Neural cell (in vitro differentiated cells): ENCODE measurements at regions not wholly inside any gene's neighbourhood (a gene's known extent, or its start where the extent isn't known, plus 50 kb on each side); places are given as distances from the start of the nearest gene placed in this dataset.

ENCODE experiments used
- H2AFZ ChIP-seq: fragments of 200-600, 300-800 bp; sonication (generic), shearing (Covaris generic); 2 replicates; pipeline ENCODE4 v1.6.0; 2014; ENCODE audit warnings: low read depth, mild to moderate bottlenecking, antibody characterized with exemption, low read length, moderate library complexity
- H3F3A ChIP-seq: fragments of 200-600 bp; shearing (Covaris generic); 2 replicates; pipeline ENCODE4 v1.6.1; 2016; ENCODE audit warnings: mild to moderate bottlenecking, moderate library complexity, mixed read lengths, antibody characterized with exemption, low read length; ENCODE audit not compliant: insufficient read depth, poor library complexity, severe bottlenecking
- H3K27ac ChIP-seq: fragments of 200-600, 300-800 bp; sonication (generic), shearing (Covaris generic); 2 replicates; pipeline ENCODE4 v1.5.1; 2014; ENCODE audit warnings: mild to moderate bottlenecking, low read length, moderate library complexity
- H3K27me3 ChIP-seq: fragments of 300-800, 200-600 bp; sonication (generic), shearing (Covaris generic); 2 replicates; pipeline ENCODE4 v1.6.0; 2014; ENCODE audit warnings: mild to moderate bottlenecking, low read depth, low read length, moderate library complexity; ENCODE audit not compliant: insufficient read depth
- H3K36me3 ChIP-seq: fragments of 300-800, 200-600 bp; sonication (generic), shearing (Covaris generic); 2 replicates; pipeline ENCODE4 v1.5.1; 2014; ENCODE audit warnings: mild to moderate bottlenecking, antibody characterized with exemption, low read length, moderate library complexity; ENCODE audit not compliant: insufficient read depth
- H3K4me2 ChIP-seq: fragments of 300-800, 200-600 bp; sonication (generic), shearing (Covaris generic); 2 replicates; pipeline ENCODE4 v1.6.0; 2014; ENCODE audit warnings: mild to moderate bottlenecking, low read length
- H3K4me3 ChIP-seq: fragments of 300-800, 200-600 bp; sonication (generic), shearing (Covaris generic); 2 replicates; pipeline ENCODE4 v1.5.1; 2014; ENCODE audit warnings: mild to moderate bottlenecking, low read length, moderate library complexity
- H3K79me2 ChIP-seq: fragments of 200-600 bp; shearing (Covaris generic); replicated peaks from 2 replicates; pipeline ENCODE4 v1.6.0; 2014; ENCODE audit warnings: mild to moderate bottlenecking, low read length, moderate library complexity; ENCODE audit not compliant: insufficient read depth
- H3K9ac ChIP-seq: fragments of 300-800, 200-600 bp; sonication (generic), shearing (Covaris generic); 2 replicates; pipeline ENCODE4 v1.6.1; 2016; ENCODE audit warnings: mild to moderate bottlenecking, low read length, mixed read lengths
- H3K9me2 ChIP-seq: fragments of 200-600 bp; shearing (Covaris generic); 2 replicates; pipeline ENCODE4 v1.6.1; 2016; ENCODE audit warnings: mild to moderate bottlenecking, low read length, mixed read lengths; ENCODE audit not compliant: insufficient read depth
- H3K9me3 ChIP-seq: fragments of 200-600, 300-800 bp; sonication (generic), shearing (Covaris generic); 2 replicates; pipeline ENCODE4 v1.6.1; 2016; ENCODE audit warnings: mild to moderate bottlenecking, mixed run types, low read length, moderate library complexity, mixed read lengths
- H4K20me1 ChIP-seq: fragments of 200-600 bp; shearing (Covaris generic); 2 replicates; pipeline ENCODE4 v1.6.1; 2016; ENCODE audit warnings: mild to moderate bottlenecking, mixed run types; ENCODE audit not compliant: insufficient read depth
- EP300 ChIP-seq: fragments of 450-650 bp; conservative IDR thresholded peaks from 2 replicates; pipeline ENCODE4 v1.6.1; 2014; ENCODE audit warnings: antibody characterized with exemption, mild to moderate bottlenecking, moderate library complexity; ENCODE audit not compliant: poor library complexity, severe bottlenecking
- EZH2 ChIP-seq: fragments of 200-600, 300-800 bp; shearing (Covaris generic), sonication (generic); IDR thresholded peaks from 2 replicates; pipeline ENCODE4 v1.6.1; 2014; ENCODE audit warnings: antibody characterized with exemption, low read length, borderline replicate concordance, mild to moderate bottlenecking; ENCODE audit not compliant: insufficient read depth, poor library complexity, severe bottlenecking
- MXI1 ChIP-seq: fragments of 450-650 bp; conservative IDR thresholded peaks from 2 replicates; pipeline ENCODE4 v1.6.1; 2014; ENCODE audit warnings: antibody characterized with exemption, mild to moderate bottlenecking; ENCODE audit not compliant: poor library complexity, severe bottlenecking
- POLR2AphosphoS5 ChIP-seq: IDR thresholded peaks from 2 replicates; pipeline ENCODE4 v1.6.1; 2012
- RAD21 ChIP-seq: fragments of 450-650 bp; conservative IDR thresholded peaks from 2 replicates; pipeline ENCODE4 v1.6.1; 2014; ENCODE audit warnings: antibody characterized with exemption, mild to moderate bottlenecking, moderate library complexity
- SMC3 ChIP-seq: fragments of 450-650 bp; conservative IDR thresholded peaks from 2 replicates; pipeline ENCODE4 v1.6.1; 2014; ENCODE audit warnings: antibody characterized with exemption, mild to moderate bottlenecking, moderate library complexity; ENCODE audit not compliant: poor library complexity
- TAF1 ChIP-seq: IDR thresholded peaks from 2 replicates; pipeline ENCODE4 v1.6.1; 2012; ENCODE audit warnings: low read depth
- TF ChIP-seq, protein P1 (sequence below): fragments of 450-650 bp; IDR thresholded peaks from 2 replicates; pipeline ENCODE4 v1.5.1; 2014; ENCODE audit warnings: antibody characterized with exemption, mild to moderate bottlenecking, moderate library complexity; ENCODE audit not compliant: poor library complexity, severe bottlenecking
- TF ChIP-seq, protein P2 (sequence below): IDR thresholded peaks from 2 replicates; pipeline ENCODE4 v1.6.1; 2012; ENCODE audit warnings: borderline replicate concordance

DNA sequence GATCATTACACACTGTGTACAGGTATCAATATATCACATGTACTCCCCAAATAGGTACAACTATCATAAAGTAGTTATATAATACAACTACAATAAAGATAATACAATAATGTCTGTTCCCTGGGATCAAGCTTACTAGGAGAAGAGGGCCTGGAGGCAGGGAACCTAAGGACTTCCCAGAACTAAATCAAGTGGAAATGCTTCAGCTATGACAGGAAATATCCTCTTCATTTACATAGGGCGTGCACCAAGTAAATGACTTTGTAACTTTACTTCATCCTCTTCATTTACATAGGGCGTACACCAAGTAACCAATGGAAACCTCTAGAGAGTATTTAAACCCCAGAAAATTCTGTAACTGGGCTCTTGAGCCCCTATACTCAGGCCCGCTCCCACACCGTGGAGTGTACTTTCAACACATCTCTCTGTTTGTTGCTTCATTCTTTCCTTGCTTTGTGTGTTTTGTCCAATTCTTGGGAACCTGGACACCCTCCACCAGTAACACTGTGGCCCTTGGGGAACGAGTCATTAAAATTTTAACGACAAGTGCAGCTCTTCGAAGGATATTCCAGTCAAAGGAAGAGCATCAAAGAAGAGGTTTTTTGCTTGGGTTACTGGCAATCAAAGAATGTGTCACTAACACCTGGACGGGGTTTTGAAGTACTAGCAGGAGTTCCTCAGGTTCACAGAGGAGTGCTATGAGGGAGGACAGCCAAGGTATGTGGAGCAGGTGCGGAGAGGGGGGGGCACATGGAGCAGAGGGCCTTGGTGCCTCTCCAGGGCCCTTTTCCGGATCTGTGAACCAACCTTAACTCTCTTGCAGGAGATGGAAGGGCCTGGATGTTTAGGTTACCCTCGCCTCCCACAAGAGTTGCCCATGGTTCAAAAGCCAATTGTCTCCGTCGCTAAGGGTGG lies 106.6 kb upstream of the DAP start:
- no peak overlapping the region for H3K27ac ChIP-seq
- no peak overlapping the region for H3K9ac ChIP-seq
- TF ChIP-seq, protein P1, sequence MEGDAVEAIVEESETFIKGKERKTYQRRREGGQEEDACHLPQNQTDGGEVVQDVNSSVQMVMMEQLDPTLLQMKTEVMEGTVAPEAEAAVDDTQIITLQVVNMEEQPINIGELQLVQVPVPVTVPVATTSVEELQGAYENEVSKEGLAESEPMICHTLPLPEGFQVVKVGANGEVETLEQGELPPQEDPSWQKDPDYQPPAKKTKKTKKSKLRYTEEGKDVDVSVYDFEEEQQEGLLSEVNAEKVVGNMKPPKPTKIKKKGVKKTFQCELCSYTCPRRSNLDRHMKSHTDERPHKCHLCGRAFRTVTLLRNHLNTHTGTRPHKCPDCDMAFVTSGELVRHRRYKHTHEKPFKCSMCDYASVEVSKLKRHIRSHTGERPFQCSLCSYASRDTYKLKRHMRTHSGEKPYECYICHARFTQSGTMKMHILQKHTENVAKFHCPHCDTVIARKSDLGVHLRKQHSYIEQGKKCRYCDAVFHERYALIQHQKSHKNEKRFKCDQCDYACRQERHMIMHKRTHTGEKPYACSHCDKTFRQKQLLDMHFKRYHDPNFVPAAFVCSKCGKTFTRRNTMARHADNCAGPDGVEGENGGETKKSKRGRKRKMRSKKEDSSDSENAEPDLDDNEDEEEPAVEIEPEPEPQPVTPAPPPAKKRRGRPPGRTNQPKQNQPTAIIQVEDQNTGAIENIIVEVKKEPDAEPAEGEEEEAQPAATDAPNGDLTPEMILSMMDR: no peak
- TF ChIP-seq MXI1 (no peak), SMC3 (no peak)
- H3K9me3 ChIP-seq: no peaks in the 10 kb centered on the region
- H3F3A ChIP-seq: no peaks in the 10 kb centered on the region
- H3K9me2 ChIP-seq: no peaks in the 10 kb centered on the region
- H3K79me2 ChIP-seq: no peaks in the 10 kb centered on the region
- H2AFZ ChIP-seq: no peak overlapping the region
- no peaks in the 10 kb centered on the region for H3K27me3 ChIP-seq
- no peaks in the 10 kb centered on the region for H3K36me3 ChIP-seq
- H3K4me2 ChIP-seq: no peak overlapping the region
- H4K20me1 ChIP-seq: no peaks in the 10 kb centered on the region
- no peak overlapping the region for H3K4me3 ChIP-seq

DNA sequence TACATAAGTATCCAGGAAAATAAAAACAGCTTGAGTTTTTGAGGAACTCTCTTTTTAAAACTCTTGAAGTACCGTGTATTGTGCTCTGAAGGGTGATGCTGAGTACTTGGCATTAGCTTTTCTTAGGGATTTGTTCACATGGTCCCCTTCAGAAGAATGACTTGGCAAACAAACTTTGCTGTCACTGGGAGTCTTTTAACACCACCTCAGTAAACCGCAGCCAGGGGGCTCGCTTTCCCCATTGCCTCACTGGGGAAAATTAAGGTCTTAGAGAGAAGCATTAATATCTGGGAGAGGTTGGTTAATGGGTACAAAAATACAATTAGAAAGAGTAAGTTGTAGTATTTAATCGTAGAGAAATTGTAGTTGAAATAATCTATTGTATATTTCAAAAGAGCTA lies 105.9 kb upstream of the DAP start:
- H3K9me2 ChIP-seq: no peaks in the 10 kb centered on the region

More for the DNA sequence above, 105.9 kb upstream of the DAP start:
- Histone ChIP-seq H3K9me3 (no peaks in the 10 kb centered on the region), H3K27ac (no peak overlapping the region), H4K20me1 (no peaks in the 10 kb centered on the region), H3K36me3 (no peaks in the 10 kb centered on the region), H3F3A (no peaks in the 10 kb centered on the region), H3K4me3 (no peak overlapping the region), H3K79me2 (no peaks in the 10 kb centered on the region), H3K9ac (no peak overlapping the region), H2AFZ (no peak overlapping the region), H3K27me3 (no peaks in the 10 kb centered on the region), H3K4me2 (no peak overlapping the region)
- TF ChIP-seq RAD21 (no peak), EP300 (no peak), POLR2AphosphoS5 (no peak), MXI1 (no peak), SMC3 (no peak), EZH2 (no peak), TAF1 (no peak)
- TF ChIP-seq, protein P1: no peak
- TF ChIP-seq, protein P2, sequence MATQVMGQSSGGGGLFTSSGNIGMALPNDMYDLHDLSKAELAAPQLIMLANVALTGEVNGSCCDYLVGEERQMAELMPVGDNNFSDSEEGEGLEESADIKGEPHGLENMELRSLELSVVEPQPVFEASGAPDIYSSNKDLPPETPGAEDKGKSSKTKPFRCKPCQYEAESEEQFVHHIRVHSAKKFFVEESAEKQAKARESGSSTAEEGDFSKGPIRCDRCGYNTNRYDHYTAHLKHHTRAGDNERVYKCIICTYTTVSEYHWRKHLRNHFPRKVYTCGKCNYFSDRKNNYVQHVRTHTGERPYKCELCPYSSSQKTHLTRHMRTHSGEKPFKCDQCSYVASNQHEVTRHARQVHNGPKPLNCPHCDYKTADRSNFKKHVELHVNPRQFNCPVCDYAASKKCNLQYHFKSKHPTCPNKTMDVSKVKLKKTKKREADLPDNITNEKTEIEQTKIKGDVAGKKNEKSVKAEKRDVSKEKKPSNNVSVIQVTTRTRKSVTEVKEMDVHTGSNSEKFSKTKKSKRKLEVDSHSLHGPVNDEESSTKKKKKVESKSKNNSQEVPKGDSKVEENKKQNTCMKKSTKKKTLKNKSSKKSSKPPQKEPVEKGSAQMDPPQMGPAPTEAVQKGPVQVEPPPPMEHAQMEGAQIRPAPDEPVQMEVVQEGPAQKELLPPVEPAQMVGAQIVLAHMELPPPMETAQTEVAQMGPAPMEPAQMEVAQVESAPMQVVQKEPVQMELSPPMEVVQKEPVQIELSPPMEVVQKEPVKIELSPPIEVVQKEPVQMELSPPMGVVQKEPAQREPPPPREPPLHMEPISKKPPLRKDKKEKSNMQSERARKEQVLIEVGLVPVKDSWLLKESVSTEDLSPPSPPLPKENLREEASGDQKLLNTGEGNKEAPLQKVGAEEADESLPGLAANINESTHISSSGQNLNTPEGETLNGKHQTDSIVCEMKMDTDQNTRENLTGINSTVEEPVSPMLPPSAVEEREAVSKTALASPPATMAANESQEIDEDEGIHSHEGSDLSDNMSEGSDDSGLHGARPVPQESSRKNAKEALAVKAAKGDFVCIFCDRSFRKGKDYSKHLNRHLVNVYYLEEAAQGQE: no peak
